GM19328 (cell line): ENCODE measurements at regions not wholly inside any gene's neighbourhood (a gene's known extent, or its start where the extent isn't known, plus 50 kb on each side); places are given as distances from the start of the nearest gene placed in this dataset.
"Not testable (repeated sequence)": the region's sequence is repeated elsewhere in the genome, so short reads cannot be mapped to it uniquely, and the experiment has no call there.

Source experiments
- ATAC-seq: cut with Tn5 transposase; IDR thresholded peaks from one replicate; pipeline ENCODE4 v1.9.1; 2021; ENCODE audit warnings: mild to moderate bottlenecking, moderate library complexity; ENCODE audit not compliant: unreplicated experiment

GRCh38 chr3:107216229-107216628 lies 161.0 kb upstream of the CCDC54 start:
- ATAC-seq: no peak

GRCh38 chr3:107216711-107217110 lies 160.5 kb upstream of the CCDC54 start:
- ATAC-seq: no peak

DNA sequence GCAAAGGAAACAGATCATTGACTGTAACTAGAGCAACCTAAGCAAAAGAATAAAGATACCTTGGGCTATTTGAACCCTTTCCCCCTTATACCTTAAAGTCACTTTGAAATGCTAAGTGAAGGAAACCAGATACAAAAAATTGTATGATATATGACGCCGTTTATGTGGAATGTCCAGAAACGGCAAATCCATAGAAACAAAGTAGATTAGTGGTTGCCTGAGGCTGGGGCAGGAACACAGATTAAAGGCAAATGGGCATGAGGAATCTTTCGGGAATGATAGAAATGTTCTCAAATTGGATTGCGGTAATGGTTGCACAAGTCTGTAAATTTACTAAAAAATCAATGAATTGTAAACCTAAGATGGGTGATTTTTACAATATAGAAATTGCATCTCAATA lies 160.1 kb upstream of the CCDC54 start:
- ATAC-seq: no peak

DNA sequence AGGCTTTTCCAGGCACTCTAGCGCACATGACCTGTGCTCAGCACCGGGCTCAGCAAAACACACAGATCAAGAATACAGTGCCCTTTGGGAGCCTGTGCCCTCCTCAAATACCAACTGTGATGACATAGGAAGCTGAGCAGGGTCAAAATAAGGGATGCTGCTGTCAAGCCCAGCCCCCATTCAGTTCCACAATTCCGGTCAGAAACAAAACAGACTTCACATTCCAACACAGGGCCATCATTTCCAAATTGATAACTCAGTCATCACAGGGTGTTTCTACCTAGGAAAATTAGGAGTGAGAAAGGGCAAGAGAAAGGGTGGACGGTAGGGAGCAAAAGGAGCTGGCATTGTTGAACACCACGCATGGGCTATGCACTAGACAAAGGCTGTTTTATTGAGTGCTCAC lies 158.4 kb upstream of the CCDC54 start:
- no peak for ATAC-seq

GRCh38 chr3:107220538-107220937 lies 156.7 kb upstream of the CCDC54 start:
- ATAC-seq: no peak

GRCh38 chr3:107221856-107222255 lies 155.4 kb upstream of the CCDC54 start:
- no peak for ATAC-seq

- no peak for ATAC-seq
Observed at GRCh38 chr3:107222907-107223306, 154.3 kb upstream of the CCDC54 start.

GRCh38 chr3:107224026-107224596 lies 153.1 kb upstream of the CCDC54 start:
- ATAC-seq: no peak

- ATAC-seq: no peak
Observed at GRCh38 chr3:107227091-107227490, 150.1 kb upstream of the CCDC54 start.

GRCh38 chr3:107233877-107234276 lies 143.4 kb upstream of the CCDC54 start:
- ATAC-seq: not testable (repeated sequence)

GRCh38 chr3:107235193-107235927 lies 141.9 kb upstream of the CCDC54 start:
- ATAC-seq: no peak

DNA sequence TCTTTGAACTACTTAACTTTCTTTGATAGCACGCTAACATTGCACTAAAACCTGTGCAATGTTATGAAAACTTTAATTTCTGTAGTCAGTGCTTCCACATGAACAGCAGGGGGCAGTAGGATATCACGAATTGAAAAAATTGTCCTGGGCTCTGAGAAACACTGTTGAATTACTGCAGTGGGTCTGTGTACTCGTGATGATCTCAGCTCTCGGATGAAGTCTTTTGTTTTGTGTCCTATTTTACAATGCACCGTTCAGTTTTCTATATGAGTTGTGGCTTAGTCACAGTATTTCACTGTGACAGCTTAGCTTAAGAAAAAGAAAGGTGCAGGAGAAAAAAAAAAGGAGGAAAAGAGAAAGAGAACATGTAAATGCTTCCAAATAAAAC lies 141.3 kb upstream of the CCDC54 start:
- peak; percentile 51 for ATAC-seq

- no peak for ATAC-seq
Observed at GRCh38 chr3:107236655-107237337, 140.4 kb upstream of the CCDC54 start.

DNA sequence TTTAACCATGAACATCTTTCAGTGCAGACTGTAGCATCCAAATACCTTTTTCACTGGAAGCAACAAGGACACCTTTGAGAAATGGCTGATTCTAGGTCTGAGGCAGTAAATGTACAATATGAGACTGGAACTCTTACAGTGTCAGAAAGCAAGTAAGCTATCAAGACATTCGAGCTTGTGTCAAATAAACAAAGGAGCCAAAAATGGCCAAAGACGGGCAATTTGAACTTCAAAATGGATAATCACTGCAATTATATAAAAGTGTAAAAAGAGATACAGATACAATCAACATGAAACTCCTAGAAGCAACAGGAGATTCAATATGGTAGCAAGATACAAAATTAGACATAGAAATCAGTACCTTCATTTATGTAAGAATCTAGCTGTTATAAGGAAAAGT lies 138.5 kb upstream of the CCDC54 start:
- no peak for ATAC-seq

DNA sequence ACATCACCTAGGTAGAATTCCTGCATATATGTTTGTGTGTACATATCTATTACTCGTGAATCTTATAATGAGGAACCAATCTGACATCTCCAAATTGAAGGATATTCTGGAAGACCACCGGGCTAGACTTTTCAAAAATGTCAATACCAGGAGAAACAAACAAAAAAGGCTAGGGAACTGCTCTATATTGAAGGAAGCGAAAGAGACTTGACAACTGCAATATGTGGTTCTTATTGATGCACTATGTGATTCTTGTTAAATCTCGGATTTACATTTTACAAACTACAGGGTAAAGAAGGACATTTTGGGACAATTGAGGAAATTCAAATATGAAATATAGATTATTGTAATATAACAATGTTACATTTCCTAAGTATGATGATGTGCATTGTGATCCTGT lies 137.5 kb upstream of the CCDC54 start:
- ATAC-seq: no peak

DNA sequence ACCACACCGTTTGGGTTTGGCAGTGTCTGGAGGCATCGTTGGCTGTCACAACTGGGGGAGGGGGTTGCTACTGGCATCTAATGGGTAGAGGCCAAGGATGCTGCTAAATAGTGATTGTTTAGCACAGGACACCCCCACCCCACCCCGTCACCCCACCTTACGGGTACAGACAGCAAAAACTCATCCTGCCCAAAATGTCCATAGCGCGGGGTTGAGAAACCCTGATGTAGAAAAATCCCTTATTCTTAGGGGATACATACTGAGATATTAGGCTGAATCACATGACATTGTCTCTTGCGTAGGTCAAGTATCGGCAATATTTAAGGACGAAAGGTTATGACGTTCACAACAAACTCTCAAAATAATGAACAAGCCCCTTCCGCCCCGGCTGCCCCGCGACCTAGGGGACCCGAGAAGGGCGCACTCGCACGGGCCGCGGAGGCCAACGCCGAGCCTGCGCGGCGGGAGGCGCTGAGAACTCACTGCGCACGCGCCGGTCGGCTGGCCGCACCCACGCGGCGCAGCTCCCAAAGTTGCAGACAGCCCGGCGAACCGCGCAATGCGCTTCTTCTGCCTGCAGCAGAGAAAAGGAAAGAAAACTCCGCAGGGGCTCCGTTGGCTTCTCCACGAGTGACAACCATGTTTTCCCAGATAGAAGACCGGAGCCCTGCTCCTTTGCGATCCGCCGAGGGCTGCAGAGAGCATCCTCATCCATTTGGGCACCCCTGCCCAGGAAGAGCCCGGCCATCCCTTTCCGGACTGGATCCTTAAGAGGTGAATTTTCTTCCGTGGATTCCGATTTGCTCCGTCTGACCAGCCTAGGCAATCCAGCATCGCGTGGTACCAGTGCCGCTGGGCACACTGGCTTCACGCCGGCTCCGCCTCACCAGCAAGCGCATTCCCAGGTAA lies 136.8 kb upstream of the CCDC54 start:
- peak; percentile 87 for ATAC-seq

GRCh38 chr3:107241217-107241616 lies 136.0 kb upstream of the CCDC54 start:
- ATAC-seq: no peak

GRCh38 chr3:107242579-107242978 lies 134.7 kb upstream of the CCDC54 start:
- no peak for ATAC-seq

GRCh38 chr3:107247116-107247515 lies 130.1 kb upstream of the CCDC54 start:
- ATAC-seq: no peak

DNA sequence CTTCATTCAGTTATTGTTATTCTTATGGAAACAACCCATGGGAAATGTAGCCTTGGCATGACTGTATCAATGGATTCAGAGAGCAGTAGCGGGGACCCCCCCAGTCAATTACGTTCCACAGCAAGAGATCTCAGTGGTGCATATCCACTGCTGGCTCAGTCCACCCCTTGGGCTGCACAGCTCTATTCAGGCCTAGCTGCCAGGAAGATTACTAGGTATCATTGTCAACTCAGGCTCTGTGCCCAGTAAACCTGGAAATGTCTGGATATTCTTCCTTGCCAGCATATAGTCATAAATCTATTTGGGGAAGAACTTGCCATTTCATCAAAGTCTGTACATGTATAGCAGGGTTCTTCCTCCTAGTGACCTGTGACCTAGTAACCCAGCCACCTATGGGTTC lies 128.1 kb upstream of the CCDC54 start:
- ATAC-seq: no peak

DNA sequence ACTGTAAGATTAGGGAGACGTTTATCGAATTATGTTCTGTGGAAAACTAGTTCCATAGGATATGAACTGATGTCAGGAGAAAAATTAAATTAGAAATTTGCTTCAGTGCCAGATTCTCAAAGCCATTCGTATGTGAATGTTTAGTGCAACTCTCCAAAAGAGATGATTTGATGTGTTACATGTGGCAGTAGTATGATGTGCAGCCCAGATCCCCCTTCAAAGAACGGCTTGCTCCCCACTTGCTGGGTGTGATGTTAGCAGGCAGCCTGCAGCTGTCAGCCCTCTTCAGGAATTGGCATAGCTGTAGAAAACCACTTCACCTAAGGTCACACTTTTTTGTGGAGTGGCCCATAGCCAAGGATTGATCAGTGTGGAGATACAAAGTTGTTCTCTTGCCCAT lies 127.0 kb upstream of the CCDC54 start:
- ATAC-seq: no peak
